ENCODE measurements at regions not wholly inside any gene's neighbourhood (a gene's known extent, or its start where the extent isn't known, plus 50 kb on each side); places are given as distances from the start of the nearest gene placed in this dataset.

GRCh38 chr2:239582476-239582875 is 181.7 kb upstream of the HDAC4 start:
- POLR2A ChIA-PET, result no interaction called here
- H3K4me3 ChIP-seq (ENCODE audit: low read depth, low read length), result no peak overlapping the region
- no peak for TF ChIP-seq CTCF (IDR thresholded peaks at IDR 0.05; ENCODE audit: insufficient read depth, low read length, missing control alignments)
- CTCF ChIA-PET, result no interaction called here
- no peak for DNase-seq (ENCODE audit: low read depth, low spot score)

- POLR2A ChIA-PET, result no interaction called here
- no peak for DNase-seq (ENCODE audit: low read depth, low spot score)
- H3K4me3 ChIP-seq (ENCODE audit: low read depth, low read length), result no peak overlapping the region
- CTCF ChIA-PET, result no interaction called here
- no peak for TF ChIP-seq CTCF (IDR thresholded peaks at IDR 0.05; ENCODE audit: insufficient read depth, low read length, missing control alignments)
Observed at GRCh38 chr2:239581352-239581901, 180.6 kb upstream of the HDAC4 start.

DNA sequence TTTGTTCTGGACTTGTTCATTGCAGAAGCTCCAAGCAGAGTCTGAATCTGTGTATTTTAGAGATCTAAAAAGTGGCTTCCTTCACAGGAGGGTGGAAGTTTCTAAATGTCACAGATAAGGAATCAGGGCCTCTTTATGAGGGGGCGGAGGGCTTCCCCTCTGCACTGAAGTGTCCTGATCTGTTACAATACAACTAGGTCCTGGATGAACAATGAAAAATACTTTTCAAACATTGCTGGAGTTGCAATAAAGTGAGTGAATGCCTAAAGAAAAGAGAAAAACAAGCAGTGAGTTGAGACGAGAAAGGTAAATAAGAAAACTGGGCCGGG is 179.3 kb upstream of the HDAC4 start:
- ChIA-PET CTCF (no interaction called here), POLR2A (no interaction called here)
- DNase-seq (ENCODE audit: low read depth, low spot score), result no peak
- H3K4me3 ChIP-seq (ENCODE audit: low read depth, low read length), result no peak overlapping the region
- TF ChIP-seq CTCF (IDR thresholded peaks at IDR 0.05; ENCODE audit: insufficient read depth, low read length, missing control alignments), result no peak

- CTCF ChIA-PET, result no interaction called here
Observed at GRCh38 chr2:239579524-239580198, 178.8 kb upstream of the HDAC4 start.

GRCh38 chr2:239579081-239579480 is 178.3 kb upstream of the HDAC4 start:
- no peak for TF ChIP-seq CTCF (IDR thresholded peaks at IDR 0.05; ENCODE audit: insufficient read depth, low read length, missing control alignments)
- CTCF ChIA-PET, result no interaction called here
- POLR2A ChIA-PET, result no interaction called here
- DNase-seq (ENCODE audit: low read depth, low spot score), result no peak
- H3K4me3 ChIP-seq (ENCODE audit: low read depth, low read length), result no peak overlapping the region

More at GRCh38 chr2:239579524-239580198, 178.8 kb upstream of the HDAC4 start:
- no peak for TF ChIP-seq CTCF (IDR thresholded peaks at IDR 0.05; ENCODE audit: insufficient read depth, low read length, missing control alignments)
- DNase-seq (ENCODE audit: low read depth, low spot score), result no peak
- H3K4me3 ChIP-seq (ENCODE audit: low read depth, low read length), result no peak overlapping the region
- POLR2A ChIA-PET, result no interaction called here

- TF ChIP-seq CTCF (IDR thresholded peaks at IDR 0.05; ENCODE audit: insufficient read depth, low read length, missing control alignments), result no peak
- DNase-seq (ENCODE audit: low read depth, low spot score), result no peak
- CTCF ChIA-PET, result no interaction called here
- H3K4me3 ChIP-seq (ENCODE audit: low read depth, low read length), result no peak overlapping the region
- POLR2A ChIA-PET, result no interaction called here
Observed at GRCh38 chr2:239578381-239578780, 177.6 kb upstream of the HDAC4 start.
